ENCODE measurements at regions not wholly inside any gene's neighbourhood (a gene's known extent, or its start where the extent isn't known, plus 50 kb on each side); places are given as distances from the start of the nearest gene placed in this dataset.

- no peak for DNase-seq
- Histone ChIP-seq H3K4me3 (ENCODE audit: low read length) (no peak overlapping the region), H3K4me2 (ENCODE audit: low read depth, low read length) (no peak overlapping the region), H3K4me1 (ENCODE audit: low read length) (no peaks in the 10 kb centered on the region), H3F3A (ENCODE audit: insufficient read depth, low read length) (no peaks in the 10 kb centered on the region), H4K20me1 (ENCODE audit: insufficient read depth, low read length) (no peaks in the 10 kb centered on the region), H3K9me3 (replicated peaks; ENCODE audit: insufficient read depth, low read length) (no peaks in the 10 kb centered on the region), H3K27ac (ENCODE audit: low read length) (no peak overlapping the region), H3K36me3 (replicated peaks; ENCODE audit: insufficient read depth, low read length) (no peaks in the 10 kb centered on the region), H3K9ac (ENCODE audit: low read length) (no peak overlapping the region), H2AFZ (ENCODE audit: low read length) (no peak overlapping the region), H3K9me2 (replicated peaks; ENCODE audit: insufficient read depth, low read length) (no peaks in the 10 kb centered on the region), H3K27me3 (replicated peaks; ENCODE audit: insufficient read depth, low read length) (no peaks in the 10 kb centered on the region), H3K79me2 (ENCODE audit: low read length) (no peaks in the 10 kb centered on the region)
- TF ChIP-seq CTCF (IDR thresholded peaks at IDR 0.05; ENCODE audit: low read length): no peak
- TF ChIP-seq EZH2phosphoT487 (IDR thresholded peaks at IDR 0.05; ENCODE audit: low read length): no peak
- no peak for TF ChIP-seq EZH2 (optimal IDR thresholded peaks at IDR 0.05; ENCODE audit: low read depth, low read length)
These were observed 123.6 kb downstream of the TUSC7 start for GRCh38 chr3:116833202-116833601.

DNA sequence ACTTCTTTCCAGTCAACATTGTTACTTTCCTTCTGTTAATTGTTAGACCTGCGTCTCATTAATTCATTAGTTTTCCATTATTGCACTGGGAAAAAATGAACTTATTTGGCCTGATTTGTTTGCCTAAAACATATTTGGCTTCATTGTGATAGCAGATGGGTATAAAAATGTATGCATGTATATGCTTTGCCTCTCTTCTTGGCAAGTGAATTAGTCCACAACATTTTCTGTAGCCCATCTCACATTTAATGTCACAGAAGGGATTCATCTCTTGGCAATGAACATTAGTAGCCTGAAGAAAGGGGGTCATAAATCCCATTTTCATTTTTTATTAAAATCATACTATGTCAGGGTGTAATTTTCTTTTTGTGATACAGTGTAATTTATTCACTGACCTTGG is 125.2 kb downstream of the TUSC7 start:
- no peak overlapping the region for H2AFZ ChIP-seq (ENCODE audit: low read length)
- H3K4me2 ChIP-seq (ENCODE audit: low read depth, low read length): no peak overlapping the region
- H3K27ac ChIP-seq (ENCODE audit: low read length): no peak overlapping the region
- H3K9ac ChIP-seq (ENCODE audit: low read length): no peak overlapping the region
- no peaks in the 10 kb centered on the region for H3F3A ChIP-seq (ENCODE audit: insufficient read depth, low read length)
- no peaks in the 10 kb centered on the region for H3K9me2 ChIP-seq (replicated peaks; ENCODE audit: insufficient read depth, low read length)
- no peak for DNase-seq
- no peaks in the 10 kb centered on the region for H3K9me3 ChIP-seq (replicated peaks; ENCODE audit: insufficient read depth, low read length)
- no peak for TF ChIP-seq CTCF (IDR thresholded peaks at IDR 0.05; ENCODE audit: low read length)
- no peak for TF ChIP-seq EZH2phosphoT487 (IDR thresholded peaks at IDR 0.05; ENCODE audit: low read length)
- no peak for TF ChIP-seq EZH2 (optimal IDR thresholded peaks at IDR 0.05; ENCODE audit: low read depth, low read length)
- no peaks in the 10 kb centered on the region for H4K20me1 ChIP-seq (ENCODE audit: insufficient read depth, low read length)
- H3K79me2 ChIP-seq (ENCODE audit: low read length): no peaks in the 10 kb centered on the region
- H3K27me3 ChIP-seq (replicated peaks; ENCODE audit: insufficient read depth, low read length): no peaks in the 10 kb centered on the region
- H3K36me3 ChIP-seq (replicated peaks; ENCODE audit: insufficient read depth, low read length): no peaks in the 10 kb centered on the region
- no peaks in the 10 kb centered on the region for H3K4me1 ChIP-seq (ENCODE audit: low read length)
- no peak overlapping the region for H3K4me3 ChIP-seq (ENCODE audit: low read length)

- H3K36me3 ChIP-seq (replicated peaks; ENCODE audit: insufficient read depth, low read length): no peaks in the 10 kb centered on the region
- no peaks in the 10 kb centered on the region for H3F3A ChIP-seq (ENCODE audit: insufficient read depth, low read length)
- no peak overlapping the region for H3K27ac ChIP-seq (ENCODE audit: low read length)
- H3K79me2 ChIP-seq (ENCODE audit: low read length): no peaks in the 10 kb centered on the region
- no peak for TF ChIP-seq EZH2phosphoT487 (IDR thresholded peaks at IDR 0.05; ENCODE audit: low read length)
- TF ChIP-seq EZH2 (optimal IDR thresholded peaks at IDR 0.05; ENCODE audit: low read depth, low read length): no peak
- TF ChIP-seq CTCF (IDR thresholded peaks at IDR 0.05; ENCODE audit: low read length): no peak
- H3K9ac ChIP-seq (ENCODE audit: low read length): no peak overlapping the region
- H4K20me1 ChIP-seq (ENCODE audit: insufficient read depth, low read length): no peaks in the 10 kb centered on the region
- DNase-seq: no peak
- H3K9me2 ChIP-seq (replicated peaks; ENCODE audit: insufficient read depth, low read length): no peaks in the 10 kb centered on the region
- H3K4me3 ChIP-seq (ENCODE audit: low read length): no peak overlapping the region
- H3K4me2 ChIP-seq (ENCODE audit: low read depth, low read length): no peak overlapping the region
- no peaks in the 10 kb centered on the region for H3K9me3 ChIP-seq (replicated peaks; ENCODE audit: insufficient read depth, low read length)
- no peaks in the 10 kb centered on the region for H3K4me1 ChIP-seq (ENCODE audit: low read length)
- H3K27me3 ChIP-seq (replicated peaks; ENCODE audit: insufficient read depth, low read length): no peaks in the 10 kb centered on the region
- H2AFZ ChIP-seq (ENCODE audit: low read length): no peak overlapping the region
These were observed 126.1 kb downstream of the TUSC7 start for GRCh38 chr3:116835658-116836057.

All from MM.1S (cell line).